Osteoblast (primary cell): ENCODE measurements at regions not wholly inside any gene's neighbourhood (a gene's known extent, or its start where the extent isn't known, plus 50 kb on each side); places are given as distances from the start of the nearest gene placed in this dataset.

Experiments
- DNase-seq: peaks from one replicate; pipeline ENCODE4 v3.0.0; 2011; ENCODE audit warnings: low spot score, mixed read lengths; ENCODE audit not compliant: insufficient read length; ENCODE audit errors: missing footprints
- H2AFZ ChIP-seq: 2 replicates; pipeline ENCODE4 v1.6.0; 2011; ENCODE audit warnings: mild to moderate bottlenecking, low read length
- H3K27ac ChIP-seq: 2 replicates; pipeline ENCODE4 v1.5.1; 2011; ENCODE audit warnings: mild to moderate bottlenecking, low read depth, low read length, moderate library complexity
- H3K27me3 ChIP-seq: 2 replicates; pipeline ENCODE4 v1.6.0; 2012; ENCODE audit warnings: mild to moderate bottlenecking, control low read depth, inconsistent platforms, low read length, moderate library complexity; ENCODE audit not compliant: insufficient read depth
- H3K36me3 ChIP-seq: 2 replicates; pipeline ENCODE4 v1.5.1; 2011; ENCODE audit warnings: mild to moderate bottlenecking, low read length, control low read depth, moderate library complexity; ENCODE audit not compliant: insufficient read depth
- H3K4me1 ChIP-seq: 2 replicates; pipeline ENCODE4 v1.5.1; 2011; ENCODE audit warnings: mild to moderate bottlenecking, low read length, control low read depth, moderate library complexity; ENCODE audit not compliant: insufficient read depth
- H3K4me2 ChIP-seq: 2 replicates; pipeline ENCODE4 v1.6.0; 2011; ENCODE audit warnings: mild to moderate bottlenecking, low read length; ENCODE audit not compliant: insufficient read depth
- H3K4me3 ChIP-seq: fragments of 200-600 bp; sonication (generic); 3 replicates; pipeline ENCODE4 v1.5.1; 2012; ENCODE audit warnings: mild to moderate bottlenecking, low read length, inconsistent platforms; ENCODE audit not compliant: insufficient read depth
- H3K79me2 ChIP-seq: 2 replicates; pipeline ENCODE4 v1.6.0; 2012; ENCODE audit warnings: mild to moderate bottlenecking, low read length, control low read depth, inconsistent platforms; ENCODE audit not compliant: insufficient read depth
- H3K9me3 ChIP-seq: 2 replicates; pipeline ENCODE4 v1.5.1; 2011; ENCODE audit warnings: low read depth, low read length, control low read depth
- H4K20me1 ChIP-seq: 2 replicates; pipeline ENCODE4 v1.6.0; 2012; ENCODE audit warnings: mild to moderate bottlenecking, low read length, control low read depth; ENCODE audit not compliant: insufficient read depth
- TF ChIP-seq, protein P1 (sequence below): IDR thresholded peaks from 2 replicates; pipeline ENCODE4 v1.5.1; 2011; ENCODE audit warnings: mild to moderate bottlenecking, low read depth, low read length, moderate library complexity; ENCODE audit errors: extremely low read depth

DNA sequence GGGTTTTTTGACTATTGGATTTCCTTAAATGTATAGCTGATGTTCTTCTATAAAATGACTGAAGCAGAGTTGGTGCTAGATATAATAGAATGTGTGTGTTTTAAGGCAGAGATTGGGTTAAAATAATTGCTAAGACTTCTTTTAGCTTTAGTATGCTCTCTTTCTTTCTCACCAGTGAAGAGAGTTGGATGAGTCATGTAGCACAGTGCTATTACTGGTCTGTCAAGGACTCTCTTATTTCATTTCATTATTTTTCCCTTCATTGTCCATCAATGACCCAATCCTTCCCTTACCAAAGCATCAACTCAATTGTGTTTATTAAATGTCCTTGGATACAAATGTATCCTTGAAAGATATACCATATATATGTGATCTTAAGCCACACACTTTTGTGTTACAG is 268.9 kb downstream of the IRS2 start:
- Histone ChIP-seq H3K9me3 (no peaks in the 10 kb centered on the region), H3K4me3 (no peak overlapping the region), H3K79me2 (no peaks in the 10 kb centered on the region), H4K20me1 (no peaks in the 10 kb centered on the region), H3K27ac (no peak overlapping the region), H3K36me3 (no peaks in the 10 kb centered on the region), H3K4me2 (no peak overlapping the region), H3K27me3 (no peaks in the 10 kb centered on the region), H2AFZ (no peak overlapping the region), H3K4me1 (no peaks in the 10 kb centered on the region)
- DNase-seq, result no peak
- TF ChIP-seq, protein P1, sequence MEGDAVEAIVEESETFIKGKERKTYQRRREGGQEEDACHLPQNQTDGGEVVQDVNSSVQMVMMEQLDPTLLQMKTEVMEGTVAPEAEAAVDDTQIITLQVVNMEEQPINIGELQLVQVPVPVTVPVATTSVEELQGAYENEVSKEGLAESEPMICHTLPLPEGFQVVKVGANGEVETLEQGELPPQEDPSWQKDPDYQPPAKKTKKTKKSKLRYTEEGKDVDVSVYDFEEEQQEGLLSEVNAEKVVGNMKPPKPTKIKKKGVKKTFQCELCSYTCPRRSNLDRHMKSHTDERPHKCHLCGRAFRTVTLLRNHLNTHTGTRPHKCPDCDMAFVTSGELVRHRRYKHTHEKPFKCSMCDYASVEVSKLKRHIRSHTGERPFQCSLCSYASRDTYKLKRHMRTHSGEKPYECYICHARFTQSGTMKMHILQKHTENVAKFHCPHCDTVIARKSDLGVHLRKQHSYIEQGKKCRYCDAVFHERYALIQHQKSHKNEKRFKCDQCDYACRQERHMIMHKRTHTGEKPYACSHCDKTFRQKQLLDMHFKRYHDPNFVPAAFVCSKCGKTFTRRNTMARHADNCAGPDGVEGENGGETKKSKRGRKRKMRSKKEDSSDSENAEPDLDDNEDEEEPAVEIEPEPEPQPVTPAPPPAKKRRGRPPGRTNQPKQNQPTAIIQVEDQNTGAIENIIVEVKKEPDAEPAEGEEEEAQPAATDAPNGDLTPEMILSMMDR, result no peak

DNA sequence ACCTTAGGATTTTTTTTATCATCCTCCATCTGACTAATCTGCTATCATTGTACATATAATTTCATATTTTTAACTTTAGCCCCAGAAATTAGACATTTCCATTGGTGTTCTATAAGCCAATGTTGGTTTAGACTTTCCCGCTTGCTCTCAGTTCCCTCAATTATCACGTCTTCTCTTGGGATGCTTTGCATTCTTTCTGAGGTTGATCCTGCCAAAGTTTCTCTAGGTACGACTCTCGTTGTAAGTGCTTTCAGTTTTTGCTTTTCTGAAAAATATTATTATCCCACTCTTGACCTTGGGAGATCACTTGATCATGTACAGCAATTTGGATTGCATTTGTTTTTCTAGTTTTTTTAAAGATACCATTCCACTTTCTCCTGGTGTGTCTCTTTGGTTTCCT is 270.2 kb downstream of the IRS2 start:
- no peaks in the 10 kb centered on the region for H4K20me1 ChIP-seq

DNA sequence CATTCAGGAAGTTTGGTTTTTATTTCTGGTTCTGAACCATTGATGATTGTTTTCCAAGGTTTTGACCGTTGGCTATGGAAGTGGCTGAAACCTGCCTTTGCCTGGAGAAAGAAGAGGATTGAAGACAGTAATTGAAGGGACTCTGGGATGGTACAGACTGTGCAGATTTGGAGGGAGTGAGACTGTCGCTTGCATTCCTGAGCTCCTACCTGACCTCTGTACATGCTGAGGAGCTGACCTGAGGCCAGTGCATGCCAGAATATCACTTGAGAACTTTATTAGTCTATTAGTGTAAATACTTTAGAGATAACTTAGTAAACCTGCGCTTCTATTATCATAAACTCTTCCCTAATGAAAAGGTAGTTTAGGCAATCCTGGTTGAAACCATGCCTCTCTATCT is 276.4 kb downstream of the IRS2 start:
- Histone ChIP-seq H3K4me3 (no peak overlapping the region), H3K4me1 (no peaks in the 10 kb centered on the region), H3K27me3 (no peaks in the 10 kb centered on the region), H3K9me3 (no peaks in the 10 kb centered on the region), H3K27ac (no peak overlapping the region), H3K79me2 (no peaks in the 10 kb centered on the region), H2AFZ (no peak overlapping the region), H4K20me1 (no peaks in the 10 kb centered on the region), H3K4me2 (no peak overlapping the region), H3K36me3 (no peaks in the 10 kb centered on the region)
- DNase-seq, result no peak
- TF ChIP-seq, protein P1, result no peak

More for the DNA sequence above, 270.2 kb downstream of the IRS2 start:
- Histone ChIP-seq H3K27ac (no peak overlapping the region), H3K79me2 (no peaks in the 10 kb centered on the region), H3K9me3 (no peaks in the 10 kb centered on the region), H3K27me3 (no peaks in the 10 kb centered on the region), H2AFZ (no peak overlapping the region), H3K4me2 (no peak overlapping the region), H3K36me3 (no peaks in the 10 kb centered on the region), H3K4me1 (no peaks in the 10 kb centered on the region), H3K4me3 (no peak overlapping the region)
- TF ChIP-seq, protein P1, result no peak
- no peak for DNase-seq

DNA sequence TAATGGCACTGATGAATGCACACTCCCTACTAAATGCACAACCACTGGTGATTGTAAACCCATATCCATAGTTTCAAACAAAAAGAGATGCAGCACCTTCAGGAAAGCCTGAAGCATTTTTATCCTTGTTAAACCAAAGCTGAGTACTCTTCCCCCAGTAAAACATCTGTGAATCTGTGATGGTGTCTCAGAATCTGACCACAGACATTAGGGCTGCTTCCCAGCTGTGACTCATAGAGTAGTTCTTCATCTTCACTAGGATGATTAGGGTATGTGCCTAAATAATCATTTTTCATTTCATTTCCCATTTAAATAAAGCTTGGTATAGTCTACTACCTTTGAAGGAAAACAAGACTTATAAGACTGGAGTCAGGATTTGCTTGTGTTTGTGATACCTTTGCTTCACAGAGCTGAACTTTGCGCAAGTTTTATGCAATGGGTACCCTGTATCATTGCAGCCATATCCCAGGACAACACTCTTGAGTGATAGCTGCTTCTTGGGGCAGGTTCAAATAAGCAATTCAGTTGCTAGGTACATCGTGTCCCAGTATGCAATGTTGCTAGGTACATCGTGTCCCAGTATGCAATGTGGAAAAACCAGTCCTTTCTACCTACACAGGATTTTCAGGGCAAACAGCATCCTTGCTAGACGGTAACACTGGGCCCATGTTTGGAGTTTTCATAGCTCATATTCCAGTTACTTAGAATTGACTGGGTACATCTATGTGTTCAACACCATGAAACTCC is 277.1 kb downstream of the IRS2 start:
- H4K20me1 ChIP-seq, result no peaks in the 10 kb centered on the region
- no peaks in the 10 kb centered on the region for H3K79me2 ChIP-seq
- no peak overlapping the region for H3K4me2 ChIP-seq
- no peak overlapping the region for H3K27ac ChIP-seq
- no peaks in the 10 kb centered on the region for H3K27me3 ChIP-seq
- no peak overlapping the region for H2AFZ ChIP-seq
- no peak overlapping the region for H3K4me3 ChIP-seq
- no peak for DNase-seq
- no peaks in the 10 kb centered on the region for H3K36me3 ChIP-seq
- TF ChIP-seq, protein P1, result no peak
- H3K4me1 ChIP-seq, result no peaks in the 10 kb centered on the region
- no peaks in the 10 kb centered on the region for H3K9me3 ChIP-seq
